GM19467 (cell line): ENCODE measurements at regions not wholly inside any gene's neighbourhood (a gene's known extent, or its start where the extent isn't known, plus 50 kb on each side); places are given as distances from the start of the nearest gene placed in this dataset.

Experiments used
- ATAC-seq: cut with Tn5 transposase; IDR thresholded peaks from one replicate; pipeline ENCODE4 v1.9.1; 2021; ENCODE audit warnings: mild to moderate bottlenecking, moderate library complexity; ENCODE audit not compliant: unreplicated experiment

DNA sequence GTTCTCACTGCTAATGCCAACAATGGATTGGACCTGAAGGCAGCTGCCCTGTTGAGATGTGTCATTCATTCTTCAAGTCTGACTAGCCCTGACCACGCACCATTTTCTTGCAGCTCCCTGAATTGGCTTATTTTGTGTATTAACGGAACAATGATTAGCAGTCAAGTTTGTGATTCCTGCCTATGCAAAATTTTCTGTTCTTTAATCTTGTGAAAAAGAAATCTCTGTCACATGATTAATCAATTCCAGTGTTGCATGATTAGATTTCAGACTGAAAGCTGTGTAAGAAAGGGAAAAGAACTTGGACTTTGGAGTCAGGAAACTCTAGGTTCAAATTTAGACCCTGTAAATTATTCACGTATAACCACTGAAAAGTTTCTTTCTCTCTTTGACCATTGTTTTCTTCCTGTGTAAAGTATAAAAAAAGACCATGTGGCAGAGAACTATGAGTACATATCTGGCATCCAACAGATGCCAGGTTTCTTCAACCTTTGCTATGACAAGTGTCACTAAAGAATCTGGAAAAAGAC lies 64.5 kb upstream of the SLC10A2 start:
- peak; percentile 84 for ATAC-seq

DNA sequence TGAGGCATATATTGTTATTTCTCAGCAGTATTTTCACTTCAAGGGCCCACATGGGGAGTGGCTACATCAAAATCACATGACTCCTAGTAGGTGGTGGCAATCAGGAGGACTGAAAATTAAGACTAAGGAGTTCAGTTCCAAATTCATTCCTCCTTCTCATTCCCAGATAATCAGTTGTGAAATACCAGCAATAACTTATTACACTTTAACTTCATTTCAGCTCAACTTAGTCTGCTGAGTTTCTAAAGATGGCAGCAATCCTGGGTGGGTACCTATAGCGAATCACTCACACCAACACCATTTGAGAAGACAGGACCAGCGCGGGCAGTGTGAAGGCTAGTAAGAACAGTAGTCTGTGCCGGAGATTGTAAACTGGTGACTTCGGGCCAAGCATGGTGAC lies 63.9 kb upstream of the SLC10A2 start:
- peak; percentile 3 for ATAC-seq
